IMR-90 (cell line): ENCODE measurements at regions not wholly inside any gene's neighbourhood (a gene's known extent, or its start where the extent isn't known, plus 50 kb on each side); places are given as distances from the start of the nearest gene placed in this dataset.
A peak's percentile ranks its signal among the peaks of the same experiment; 100 is the strongest.

Source experiments
- ATAC-seq: fragments of 200-7000 bp; cut with Tn5 transposase; 2 replicates; pipeline ENCODE4 v1.9.1; 2020; ENCODE audit warnings: low read depth, mild to moderate bottlenecking, moderate library complexity
- BruUV-seq: library from RNA; stranded (reverse); fragments of 400-500 nt; replicated peaks from 2 replicates; lab custom pipeline; 2021; lab: Mats Ljungman, UMichigan
- CTCF ChIA-PET: fragments of 300-600 bp; formaldehyde crosslinking; extraction: SDS; loops from one replicate; lab custom pipeline; 2021; ENCODE audit warnings: antibody characterized with exemption; lab: Yijun Ruan, JAX
- POLR2A ChIA-PET: fragments of 300-600 bp; sonication (Branson Sonifier 250); formaldehyde crosslinking; loops from one replicate; lab custom pipeline; 2022; ENCODE audit warnings: antibody characterized with exemption; ENCODE audit not compliant: unreplicated experiment; lab: Charles Lee
- DNase-seq: peaks from one replicate; pipeline ENCODE4 v3.0.0; 2013
- H2AFZ ChIP-seq: replicated peaks from 2 replicates; pipeline ENCODE3; 2013; ENCODE audit warnings: low read length, mild to moderate bottlenecking; ENCODE audit not compliant: poor library complexity
- H2AK5ac ChIP-seq: 2 replicates; pipeline ENCODE4 v1.6.1; 2013; ENCODE audit warnings: low read depth, low read length, inconsistent platforms
- H2AK9ac ChIP-seq: replicated peaks from 2 replicates; pipeline ENCODE3; 2013; ENCODE audit warnings: mild to moderate bottlenecking, low read depth, low read length, moderate library complexity; ENCODE audit not compliant: poor library complexity
- H2BK120ac ChIP-seq: 2 replicates; pipeline ENCODE4 v1.6.1; 2013; ENCODE audit warnings: low read depth, low read length, inconsistent platforms
- H2BK15ac ChIP-seq: 3 replicates; pipeline ENCODE4 v1.6.1; 2013; ENCODE audit warnings: low read depth, low read length, inconsistent platforms
- H2BK20ac ChIP-seq: 2 replicates; pipeline ENCODE4 v1.6.1; 2013; ENCODE audit warnings: low read depth, mild to moderate bottlenecking, inconsistent platforms, low read length, moderate library complexity
- H2BK5ac ChIP-seq: 2 replicates; pipeline ENCODE4 v1.6.1; 2013; ENCODE audit warnings: mild to moderate bottlenecking, low read depth, low read length, inconsistent platforms; ENCODE audit not compliant: poor library complexity, severe bottlenecking
- H3K14ac ChIP-seq: replicated peaks from 2 replicates; pipeline ENCODE4 v1.6.1; 2013; ENCODE audit warnings: low read depth, low read length, inconsistent platforms
- H3K18ac ChIP-seq: 2 replicates; pipeline ENCODE4 v1.6.1; 2013; ENCODE audit warnings: low read depth, low read length, control low read depth
- H3K23ac ChIP-seq: 2 replicates; pipeline ENCODE4 v1.6.1; 2013; ENCODE audit warnings: low read depth, low read length, inconsistent platforms
- H3K27ac ChIP-seq: 2 replicates; pipeline ENCODE4 v1.5.1; 2013; ENCODE audit warnings: mild to moderate bottlenecking, control low read depth, low read length; ENCODE audit not compliant: insufficient read depth
- H3K27me3 ChIP-seq: 2 replicates; pipeline ENCODE4 v1.6.1; 2013; ENCODE audit warnings: low read length; ENCODE audit not compliant: control insufficient read depth, insufficient read depth
- H3K36me3 ChIP-seq: 2 replicates; pipeline ENCODE4 v1.6.1; 2013; ENCODE audit warnings: low read length, mixed read lengths; ENCODE audit not compliant: control insufficient read depth, insufficient read depth
- H3K4ac ChIP-seq: 2 replicates; pipeline ENCODE4 v1.6.1; 2013; ENCODE audit warnings: low read depth, low read length, inconsistent platforms
- H3K4me1 ChIP-seq: 2 replicates; pipeline ENCODE4 v1.6.1; 2013; ENCODE audit warnings: low read length, mixed read lengths; ENCODE audit not compliant: control insufficient read depth, insufficient read depth
- H3K4me2 ChIP-seq: 2 replicates; pipeline ENCODE4 v1.6.1; 2013; ENCODE audit warnings: low read depth, mild to moderate bottlenecking, control low read depth, low read length, moderate library complexity
- H3K4me3 ChIP-seq: 2 replicates; pipeline ENCODE4 v1.5.1; 2013; ENCODE audit warnings: low read depth, mild to moderate bottlenecking, control low read depth, low read length, moderate library complexity; ENCODE audit not compliant: insufficient read depth
- H3K56ac ChIP-seq: 2 replicates; pipeline ENCODE4 v1.6.1; 2013; ENCODE audit warnings: low read length, inconsistent platforms; ENCODE audit not compliant: insufficient read depth; ENCODE audit errors: extremely low read depth
- H3K79me1 ChIP-seq, 2 experiments: 2 replicates each; pipeline ENCODE4 v1.6.1; 2013; ENCODE audit warnings: low read length in 2 of 2, inconsistent platforms in 1 of 2, low read depth in 1 of 2
- H3K9ac ChIP-seq: 2 replicates; pipeline ENCODE4 v1.6.1; 2013; ENCODE audit warnings: low read depth, low read length, control low read depth
- H3K9me1 ChIP-seq: 2 replicates; pipeline ENCODE4 v1.6.1; 2013; ENCODE audit warnings: low read length, inconsistent platforms; ENCODE audit not compliant: insufficient read depth
- H3K9me3 ChIP-seq: 2 replicates; pipeline ENCODE4 v1.6.1; 2013; ENCODE audit warnings: low read length; ENCODE audit not compliant: control insufficient read depth, insufficient read depth
- H4K20me1 ChIP-seq: 2 replicates; pipeline ENCODE4 v1.6.1; 2013; ENCODE audit warnings: low read length, inconsistent platforms; ENCODE audit not compliant: insufficient read depth
- H4K5ac ChIP-seq: 2 replicates; pipeline ENCODE4 v1.6.1; 2013; ENCODE audit warnings: mild to moderate bottlenecking, low read depth, low read length, control low read depth
- H4K8ac ChIP-seq, 2 experiments: 2 replicates each; pipeline ENCODE4 v1.6.1; 2013; ENCODE audit warnings: low read depth in 2 of 2, low read length in 2 of 2, control low read depth in 1 of 2, inconsistent platforms in 1 of 2
- H4K91ac ChIP-seq: 2 replicates; pipeline ENCODE4 v1.6.1; 2013; ENCODE audit warnings: low read depth, low read length, inconsistent platforms; ENCODE audit not compliant: insufficient read depth
- BHLHE40 ChIP-seq: fragments of 150-350 bp; IDR thresholded peaks from 2 replicates; pipeline ENCODE4 v1.6.1; 2016; ENCODE audit warnings: mild to moderate bottlenecking, low read depth, low read length
- CEBPB ChIP-seq: IDR thresholded peaks from 2 replicates; pipeline ENCODE4 v1.6.1; 2012; ENCODE audit warnings: low read depth, low read length, improper control_type of control experiment
- FOS ChIP-seq: fragments of 150-350 bp; IDR thresholded peaks from 2 replicates; pipeline ENCODE4 v1.6.1; 2016; ENCODE audit warnings: low read depth, low read length
- MAZ ChIP-seq: IDR thresholded peaks from 2 replicates; pipeline ENCODE4 v1.6.1; 2012; ENCODE audit warnings: low read depth, mild to moderate bottlenecking, low read length, improper control_type of control experiment, moderate library complexity, borderline replicate concordance
- POLR2A ChIP-seq: IDR thresholded peaks from 2 replicates; pipeline ENCODE4 v1.6.1; 2012; ENCODE audit warnings: mild to moderate bottlenecking, low read depth, low read length
- SMC3 ChIP-seq: fragments of 150-350 bp; IDR thresholded peaks from 2 replicates; pipeline ENCODE4 v1.6.1; 2016; ENCODE audit warnings: low read depth, mild to moderate bottlenecking, antibody characterized with exemption, low read length, moderate library complexity
- dilution Hi-C: fragments of 300-500 bp; cut with HindIII; formaldehyde crosslinking; loops from one replicate; pipeline ENCODE4 v1.14.3; 2018; ENCODE audit warnings: low sequenced_read_pairs; ENCODE audit not compliant: unreplicated experiment
- in situ Hi-C: fragments of 300-500 bp; cut with MboI; formaldehyde crosslinking; loops from 3 replicates; pipeline ENCODE4 v1.14.3; 2019; ENCODE audit warnings: low sequenced_read_pairs, inconsistent platforms, mixed read lengths
- intact Hi-C: fragments of 100-400 bp; cut with micrococcal nuclease; formaldehyde crosslinking; loops from 2 replicates; pipeline ENCODE4 v1.10.0; 2022
- TF ChIP-seq, protein P1 (sequence below): fragments of 150-350 bp; IDR thresholded peaks from 2 replicates; pipeline ENCODE4 v1.6.1; 2016; ENCODE audit warnings: low read depth, mild to moderate bottlenecking, low read length, moderate library complexity, borderline replicate concordance

DNA sequence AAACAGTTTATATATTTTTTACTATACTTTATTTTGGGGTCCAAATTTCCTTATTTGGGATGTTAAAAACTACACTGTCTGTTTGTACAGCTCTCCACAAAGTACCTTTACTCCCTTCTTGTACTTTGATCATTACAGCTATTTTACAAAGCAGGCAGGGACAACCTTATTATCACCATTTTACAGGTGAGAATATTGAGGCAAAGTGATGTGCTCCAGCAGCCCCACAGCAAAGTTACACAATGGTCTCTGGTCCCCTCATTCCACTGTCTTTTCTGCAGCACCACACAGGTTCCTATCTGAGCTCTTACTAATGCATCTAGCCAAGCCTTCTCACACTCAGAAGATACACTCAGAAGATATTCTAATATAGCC lies 457.3 kb downstream of the RASEF start:
- Histone ChIP-seq H3K4me1 (peaks cover 11% of the 10 kb centered on the region), H2AFZ (no peak overlapping the region), H2BK120ac (peak overlapping the region; percentile 11; the same call in 1 of the 2 replicates), H3K9ac (no peak overlapping the region), H3K4ac (peak overlapping the region; percentile 28), H3K36me3 (no peaks in the 10 kb centered on the region), H3K4me2 (no peak overlapping the region), H2BK20ac (no peak overlapping the region), H3K4me3 (no peak overlapping the region), H3K9me1 (0 out of 2 replicates have a peak, but pooled peaks cover 4% of the 10 kb centered on the region), H4K20me1 (no peaks in the 10 kb centered on the region), H3K18ac (peak overlapping the region; percentile 31; the same call in 1 of the 2 replicates), H2BK15ac (no peak overlapping the region), H3K27me3 (peaks cover 7% of the 10 kb centered on the region), H3K56ac (no peak overlapping the region), H4K91ac (no peak overlapping the region; the same call in 1 of the 2 replicates), H3K79me1 (no peaks in the 10 kb centered on the region), H3K27ac (no peak overlapping the region), H4K8ac (no peak overlapping the region), H2BK5ac (no peak overlapping the region), H3K14ac (no peak overlapping the region), H2AK9ac (no peak overlapping the region), H3K9me3 (no peaks in the 10 kb centered on the region), H3K23ac (no peak overlapping the region), H2AK5ac (0 out of 2 replicates have a peak overlapping the region, but pooled peaks have one; percentile 2), H4K5ac (no peak overlapping the region; the same call in 1 of the 2 replicates)
- TF ChIP-seq CEBPB = no peak
- TF ChIP-seq POLR2A = no peak
- TF ChIP-seq, protein P1, sequence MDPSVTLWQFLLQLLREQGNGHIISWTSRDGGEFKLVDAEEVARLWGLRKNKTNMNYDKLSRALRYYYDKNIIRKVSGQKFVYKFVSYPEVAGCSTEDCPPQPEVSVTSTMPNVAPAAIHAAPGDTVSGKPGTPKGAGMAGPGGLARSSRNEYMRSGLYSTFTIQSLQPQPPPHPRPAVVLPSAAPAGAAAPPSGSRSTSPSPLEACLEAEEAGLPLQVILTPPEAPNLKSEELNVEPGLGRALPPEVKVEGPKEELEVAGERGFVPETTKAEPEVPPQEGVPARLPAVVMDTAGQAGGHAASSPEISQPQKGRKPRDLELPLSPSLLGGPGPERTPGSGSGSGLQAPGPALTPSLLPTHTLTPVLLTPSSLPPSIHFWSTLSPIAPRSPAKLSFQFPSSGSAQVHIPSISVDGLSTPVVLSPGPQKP = no peak
- TF ChIP-seq MAZ = no peak
- TF ChIP-seq BHLHE40 = no peak
- no peak for TF ChIP-seq FOS
- no peak for TF ChIP-seq SMC3
- in situ Hi-C loops = loop anchor here (10.0 to 25.0 kb wide), 2 partner anchors 911 to 1068 kb away; no protein-coding TSS in a partner anchor
- intact Hi-C loops = loop anchor here (1.0 to 10.0 kb wide), 10 partner anchors 73 to 1211 kb away; no protein-coding TSS in a partner anchor
- dilution Hi-C loops = no loop called here
- CTCF ChIA-PET = interaction anchor here (0.9 to 2.2 kb wide), 7 partner anchors 35 to 1083 kb away, joined by 3 to 13 read pairs (median 7); no protein-coding TSS in a partner anchor
- POLR2A ChIA-PET = no interaction called here
- ATAC-seq (no peak), DNase-seq (no peak)
- no TSS peak for BruUV-seq
